GM12892 (cell line): ENCODE measurements at regions not wholly inside any gene's neighbourhood (a gene's known extent, or its start where the extent isn't known, plus 50 kb on each side); places are given as distances from the start of the nearest gene placed in this dataset.

Source experiments
- DNase-seq: peaks from one replicate; pipeline ENCODE4 v3.0.0; 2011; ENCODE audit not compliant: insufficient read length
- FAIRE-seq: peaks from 2 replicates; lab custom pipeline; 2011; peaks lifted over from hg19 to GRCh38; lab: Jason Lieb, UNC
- POLR2A ChIP-seq: IDR thresholded peaks from 2 replicates; pipeline ENCODE4 v1.6.1; 2011; ENCODE audit warnings: low read depth, low read length, control low read depth
- POLR2AphosphoS5 ChIP-seq: IDR thresholded peaks from 2 replicates; pipeline ENCODE4 v1.6.1; 2011; ENCODE audit warnings: low read depth, low read length, control low read depth
- TAF1 ChIP-seq: IDR thresholded peaks from 2 replicates; pipeline ENCODE4 v1.6.1; 2011; ENCODE audit warnings: low read depth, mild to moderate bottlenecking, control low read depth, low read length, borderline replicate concordance

DNA sequence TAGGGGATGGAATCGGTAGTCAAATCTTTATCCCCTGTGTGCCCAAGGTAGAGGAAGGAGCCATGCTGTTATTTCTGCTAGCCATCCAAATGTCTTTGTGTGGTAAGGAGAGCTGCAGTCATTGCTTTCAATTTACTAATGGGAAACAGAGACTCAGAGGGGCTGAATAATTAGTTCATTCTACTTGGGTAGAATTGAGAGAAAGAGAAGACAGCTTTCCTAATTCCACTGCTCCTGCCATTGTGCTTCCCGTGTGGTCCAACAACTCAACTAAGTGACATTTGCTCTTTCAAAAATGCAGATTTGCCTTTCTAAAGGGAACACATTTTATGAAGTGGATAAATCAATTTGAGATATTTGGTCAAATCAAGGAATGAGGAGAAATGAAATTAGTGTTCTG is 136.1 kb downstream of the AQP4 start:
- FAIRE-seq (no peak), DNase-seq (no peak)
- TF ChIP-seq POLR2AphosphoS5 = no peak

DNA sequence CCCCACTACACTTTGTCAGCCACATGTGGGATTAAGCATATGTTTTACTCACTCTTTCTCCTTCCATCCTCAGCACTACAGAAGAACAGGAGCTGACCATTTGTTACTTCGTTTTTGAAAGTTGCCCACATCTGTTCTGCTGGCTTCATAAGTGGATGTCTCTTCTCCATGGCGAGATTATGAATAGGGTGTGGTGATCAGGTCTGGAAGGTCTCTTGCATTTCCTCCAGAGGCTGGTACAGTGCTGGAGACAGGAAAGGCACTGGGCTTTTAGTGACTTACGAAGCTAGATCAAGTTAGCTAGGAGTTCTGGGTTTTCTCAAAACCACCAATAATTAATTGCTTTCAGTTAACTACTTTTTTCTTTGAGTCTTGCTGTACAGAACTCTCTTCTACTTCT is 136.5 kb downstream of the AQP4 start:
- TF ChIP-seq POLR2A (no peak), TAF1 (no peak), POLR2AphosphoS5 (no peak)
- no peak for DNase-seq
- FAIRE-seq = no peak

DNA sequence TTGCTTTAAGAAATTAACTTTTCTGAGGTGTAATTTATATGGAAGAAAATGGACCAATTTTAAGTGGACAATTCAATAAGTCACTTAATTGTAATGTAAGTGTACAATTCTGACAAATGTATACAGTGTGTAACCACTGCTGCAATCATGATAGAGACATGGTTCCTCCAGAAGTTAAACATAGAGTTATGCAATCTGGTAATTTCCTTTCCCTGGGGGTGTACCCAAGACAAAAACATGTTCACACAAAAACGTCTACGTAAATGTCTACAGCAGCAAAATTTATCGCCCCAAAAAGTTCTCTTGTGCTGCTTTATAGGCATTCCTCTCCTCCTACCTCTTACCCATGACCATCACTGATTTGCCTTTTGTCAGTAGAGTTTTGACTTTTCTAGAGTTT is 141.5 kb downstream of the AQP4 start:
- peak; percentile 60 for FAIRE-seq
- DNase-seq = no peak
- no peak for TF ChIP-seq POLR2A
- TF ChIP-seq POLR2AphosphoS5 = no peak
- no peak for TF ChIP-seq TAF1

DNA sequence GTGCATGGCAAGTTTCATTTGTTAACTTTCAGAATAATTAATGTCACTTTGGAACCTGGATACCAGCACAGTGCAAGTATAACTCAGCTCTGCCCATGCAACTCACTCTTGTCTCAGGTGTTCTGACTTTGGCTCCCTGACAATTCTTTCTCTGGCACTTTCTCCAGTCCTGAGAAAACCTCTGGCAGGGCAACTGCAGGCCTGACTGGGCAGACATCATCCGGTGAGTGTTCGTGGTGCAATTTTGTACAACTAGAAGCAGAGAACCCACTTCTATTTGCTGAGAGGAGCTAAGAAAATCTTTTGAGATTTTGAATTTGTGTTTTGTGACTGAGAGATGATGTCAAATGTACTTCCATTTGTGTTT is 143.0 kb downstream of the AQP4 start:
- DNase-seq (no peak), FAIRE-seq (no peak)
- no peak for TF ChIP-seq POLR2A
- no peak for TF ChIP-seq TAF1
- no peak for TF ChIP-seq POLR2AphosphoS5

DNA sequence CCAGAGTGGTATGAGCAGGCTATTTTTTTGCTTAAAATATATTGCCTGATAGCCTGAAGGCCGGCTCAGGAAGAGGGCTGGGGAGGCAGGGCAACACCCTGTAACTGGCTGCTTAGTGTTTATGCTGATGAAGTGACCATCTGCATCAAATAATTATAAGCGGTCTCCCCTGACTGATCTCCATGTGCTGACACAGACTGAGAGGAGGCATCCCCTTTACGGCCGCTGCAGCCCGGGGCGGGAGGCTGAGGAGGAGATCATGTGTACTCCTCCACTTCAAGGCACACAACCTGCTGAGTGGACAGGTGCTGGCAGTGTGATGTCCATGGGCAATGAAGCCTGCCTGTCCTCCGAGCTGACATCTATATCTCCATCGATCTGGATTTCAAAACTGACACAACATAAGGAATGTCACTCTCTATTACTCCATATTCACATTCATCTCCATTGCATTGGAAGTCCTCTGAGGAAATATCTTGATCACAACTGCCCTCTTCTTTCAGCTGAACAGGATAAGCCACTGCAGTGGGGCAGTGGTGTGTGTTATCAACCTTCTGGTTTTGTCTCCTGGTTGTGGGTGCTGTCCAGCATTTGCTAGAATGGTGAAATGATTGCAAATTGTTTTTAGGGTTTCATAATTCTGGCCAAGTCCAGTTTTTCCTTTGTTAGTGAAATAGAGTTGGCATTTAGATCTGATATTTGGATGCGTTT is 143.5 kb downstream of the AQP4 start:
- DNase-seq = no peak
- FAIRE-seq = no peak
- no peak for TF ChIP-seq TAF1
- no peak for TF ChIP-seq POLR2AphosphoS5
- TF ChIP-seq POLR2A = no peak

DNA sequence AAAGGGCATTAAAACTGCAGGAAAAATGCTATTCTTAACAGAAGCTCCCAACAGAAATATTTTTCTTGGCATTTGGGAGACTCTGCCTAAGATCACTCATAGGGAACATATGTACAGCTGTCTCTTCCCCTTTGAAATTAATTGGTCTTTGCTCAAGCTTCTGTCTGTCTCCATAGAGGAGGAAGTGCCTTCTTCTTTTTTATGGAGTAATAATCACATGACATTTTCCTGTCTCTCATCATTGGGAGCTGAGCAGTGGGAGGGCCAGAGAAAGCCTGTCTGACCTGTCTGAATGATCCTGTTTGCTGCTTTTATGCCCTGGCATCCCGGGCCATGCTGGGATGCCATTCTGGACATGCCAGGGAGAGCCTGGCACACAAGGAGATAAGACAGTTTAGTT is 145.6 kb downstream of the AQP4 start:
- DNase-seq (no peak), FAIRE-seq (no peak)
- TF ChIP-seq POLR2AphosphoS5 = no peak
- TF ChIP-seq TAF1 = no peak
- no peak for TF ChIP-seq POLR2A

DNA sequence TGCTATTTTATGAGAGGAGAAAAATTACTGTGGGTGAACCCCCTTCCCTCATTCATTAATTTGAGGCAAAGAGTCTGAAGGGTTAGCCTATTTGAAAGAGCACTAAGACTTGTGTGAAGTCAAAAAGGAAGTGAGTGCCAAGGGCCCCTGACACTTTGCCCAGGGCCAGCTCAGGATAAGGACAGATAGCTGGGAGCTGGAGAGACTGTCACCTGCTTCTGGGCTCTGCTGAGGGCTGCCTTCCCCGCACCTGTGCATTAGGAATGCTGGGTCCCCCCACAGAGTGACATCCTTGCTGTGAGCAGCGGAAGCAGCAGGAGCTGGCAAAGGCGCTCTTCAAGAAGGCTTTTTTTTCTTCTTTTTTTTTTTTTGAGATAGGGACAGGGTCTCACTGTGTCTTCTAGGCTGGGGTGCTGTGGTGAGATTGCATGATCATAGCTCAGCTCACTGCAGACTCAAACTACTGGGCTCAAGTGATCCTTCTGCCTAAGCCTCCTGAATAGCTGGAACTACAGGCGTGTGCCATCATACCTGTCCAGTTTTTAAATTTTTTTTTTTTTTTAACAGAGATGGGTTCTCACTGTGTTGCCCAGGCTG is 148.3 kb downstream of the AQP4 start:
- DNase-seq (no peak), FAIRE-seq (no peak)
- TF ChIP-seq POLR2AphosphoS5 = no peak
- no peak for TF ChIP-seq POLR2A
- TF ChIP-seq TAF1 = no peak

DNA sequence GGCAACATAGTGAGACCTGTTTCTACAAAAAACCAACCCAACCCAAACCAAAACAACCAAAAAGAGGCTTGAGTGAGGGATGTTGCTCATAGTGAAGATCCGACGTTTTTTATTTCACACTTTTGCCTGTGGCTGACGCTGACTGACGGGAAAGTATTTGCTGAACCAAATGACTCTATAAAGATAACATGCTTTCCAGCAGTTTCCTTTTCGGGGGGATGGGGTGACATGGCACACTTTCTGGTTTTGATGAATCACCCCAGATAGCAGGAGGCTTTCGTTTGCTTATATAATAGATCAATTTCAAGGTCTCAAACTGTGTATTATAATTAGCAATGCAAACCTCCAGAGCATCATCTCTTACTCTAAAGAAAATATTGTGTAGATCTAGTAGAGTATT is 150.8 kb downstream of the AQP4 start:
- FAIRE-seq = no peak
- TF ChIP-seq POLR2A (no peak), POLR2AphosphoS5 (no peak)

DNA sequence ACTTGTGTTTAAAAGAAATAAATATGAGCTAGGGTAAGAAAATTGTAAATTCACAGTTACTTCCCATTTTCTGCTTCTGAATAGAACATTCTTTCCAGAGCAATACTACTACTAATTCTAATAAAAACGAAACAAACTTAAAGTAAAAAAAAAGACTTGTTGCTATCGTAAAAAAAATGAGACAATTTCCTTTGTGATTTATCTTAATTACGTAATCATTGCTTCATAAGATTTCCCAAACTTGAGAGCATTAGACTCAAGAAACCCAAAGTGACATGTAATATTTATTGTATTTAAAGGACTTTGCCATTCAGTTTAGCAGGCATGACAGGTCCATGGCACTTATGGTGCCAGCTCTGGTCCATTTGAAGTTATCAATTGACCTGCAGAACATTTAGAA is 153.8 kb downstream of the AQP4 start:
- no peak for DNase-seq
- FAIRE-seq = no peak
- TF ChIP-seq POLR2A = no peak
- no peak for TF ChIP-seq POLR2AphosphoS5
- TF ChIP-seq TAF1 = no peak

More for the DNA sequence above, 150.8 kb downstream of the AQP4 start:
- no peak for DNase-seq

DNA sequence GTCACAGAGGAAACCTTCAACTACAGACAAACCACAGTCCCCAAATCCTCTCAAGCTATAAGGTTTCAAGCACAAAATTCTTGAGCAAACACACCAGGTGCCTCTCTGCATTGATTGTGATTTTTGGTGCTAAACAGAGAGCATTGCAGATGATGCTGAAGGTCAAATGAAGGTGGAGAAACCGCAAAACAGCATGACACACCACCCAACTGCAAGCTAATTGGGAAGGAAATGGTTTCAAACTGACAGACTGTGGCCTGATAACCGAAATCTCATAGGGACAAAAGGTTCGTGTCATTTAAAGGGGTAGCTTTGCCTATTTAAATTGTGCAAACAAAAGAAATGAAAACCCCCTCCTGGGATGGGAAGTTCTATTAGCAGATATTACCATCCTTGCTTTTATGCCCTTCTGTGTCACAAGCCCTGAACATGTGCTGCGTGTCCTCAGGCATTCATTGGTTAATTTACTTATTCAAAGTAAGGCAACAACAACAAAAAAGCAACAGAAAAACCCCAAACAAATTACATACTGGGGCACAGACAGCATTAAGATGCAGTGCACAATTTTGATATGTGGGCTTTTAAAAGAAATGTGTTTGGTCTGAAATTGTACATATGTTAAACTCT is 154.9 kb downstream of the AQP4 start:
- DNase-seq = peak; percentile 5
- TF ChIP-seq TAF1 = no peak
- TF ChIP-seq POLR2AphosphoS5 = no peak
- no peak for TF ChIP-seq POLR2A
- peak; percentile 90 for FAIRE-seq

DNA sequence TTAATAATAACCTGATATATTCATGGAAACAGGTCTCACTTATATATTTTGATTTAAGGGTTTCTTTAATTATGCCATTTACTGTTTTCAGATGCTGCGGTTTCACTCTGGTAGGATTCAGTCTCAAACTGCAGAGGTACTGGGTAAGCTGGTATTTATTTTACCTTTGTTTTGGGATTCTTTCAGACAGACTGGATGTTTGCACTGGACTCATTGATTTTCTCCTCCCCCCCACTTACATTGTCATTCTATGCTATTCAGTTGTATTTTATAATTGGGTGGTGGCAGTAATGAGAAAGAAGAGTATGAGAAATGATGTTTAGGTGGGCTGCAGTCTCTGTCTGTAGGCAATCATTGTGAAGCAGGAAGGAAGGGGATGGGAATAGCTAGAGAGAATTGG is 155.6 kb downstream of the AQP4 start:
- FAIRE-seq (no peak), DNase-seq (no peak)
- TF ChIP-seq POLR2A (no peak), TAF1 (no peak), POLR2AphosphoS5 (no peak)

DNA sequence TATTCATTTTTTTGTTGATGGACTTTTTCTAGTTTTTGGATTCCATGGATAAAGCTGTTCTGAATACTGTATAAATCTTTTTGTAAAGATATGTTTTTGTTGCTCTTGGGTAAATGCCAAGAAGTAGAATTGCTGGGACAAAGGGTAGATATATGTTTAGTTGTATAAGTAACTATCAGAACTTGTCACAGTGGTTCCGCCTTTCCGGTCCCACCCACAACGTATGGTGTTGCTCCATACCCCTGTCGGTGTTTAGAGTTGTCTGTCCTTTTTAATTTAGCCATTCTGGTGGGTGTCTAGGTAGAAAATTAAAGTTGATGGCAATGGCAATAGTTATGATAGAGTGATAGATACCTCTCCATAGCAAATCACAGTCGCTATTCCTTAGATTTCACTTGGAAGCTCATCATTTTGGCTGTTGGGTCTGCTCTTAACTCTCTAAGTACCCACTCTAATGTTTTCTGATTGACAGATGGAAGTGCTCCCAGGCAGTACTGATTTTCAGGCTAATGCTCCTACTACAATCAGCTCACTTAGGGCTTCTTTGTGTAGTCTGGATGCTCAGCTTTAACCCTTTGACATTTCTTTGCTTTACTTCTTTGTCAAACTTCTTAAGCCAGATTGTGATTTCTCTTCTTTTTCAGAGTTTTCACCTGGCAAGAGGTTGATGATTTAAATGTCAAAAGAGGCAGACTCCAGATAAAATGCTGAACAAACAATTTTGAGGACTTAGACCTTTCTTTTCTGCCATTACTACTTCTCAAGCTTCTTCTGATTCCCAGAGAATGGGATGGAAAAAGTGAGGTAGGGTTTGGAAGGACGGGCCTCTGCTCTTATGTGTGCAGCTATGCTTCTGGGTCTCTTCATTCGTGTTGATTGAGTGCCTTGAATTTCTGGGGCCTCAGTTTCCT is 156.4 kb downstream of the AQP4 start:
- DNase-seq (no peak), FAIRE-seq (no peak)
- TF ChIP-seq TAF1 (no peak), POLR2A (no peak)

DNA sequence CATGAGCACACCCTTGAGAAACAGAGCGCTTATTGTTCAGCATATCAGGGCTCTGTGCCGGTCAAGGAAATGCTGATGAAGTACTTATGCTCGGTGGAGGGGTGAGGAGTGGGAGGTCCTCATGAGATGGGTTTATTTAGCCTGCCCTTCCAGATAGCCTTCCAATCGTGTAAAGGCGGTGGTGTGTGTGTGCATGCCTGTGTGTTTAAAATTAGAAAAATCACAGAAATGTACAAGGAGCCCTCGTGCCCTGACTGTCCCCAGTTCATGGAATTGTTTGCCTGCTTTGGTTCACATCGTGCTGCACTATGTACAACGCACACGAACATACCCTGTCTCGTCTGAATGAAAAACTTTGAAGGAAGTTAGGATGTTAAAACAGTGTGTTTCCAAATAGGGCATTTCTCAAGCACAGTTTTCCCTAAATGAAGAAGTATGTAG is 158.6 kb downstream of the AQP4 start:
- no peak for FAIRE-seq
- no peak for DNase-seq
- TF ChIP-seq TAF1 (no peak), POLR2AphosphoS5 (no peak), POLR2A (no peak)
